ENCODE measurements at regions not wholly inside any gene's neighbourhood (a gene's known extent, or its start where the extent isn't known, plus 50 kb on each side); places are given as distances from the start of the nearest gene placed in this dataset.

- Histone ChIP-seq H3K4me1 (ENCODE audit: control insufficient read depth in 4 of 4, insufficient read depth in 4 of 4, low read length in 3 of 4) (no peaks in the 10 kb centered on the region), H3K27me3 (ENCODE audit: control insufficient read depth in 4 of 4, insufficient read depth in 4 of 4, low read length in 3 of 4) (peaks cover 0 to 3% (median 1%) of the 10 kb centered on the region in 4 donors), H3K9ac (ENCODE audit: low read depth in 1 of 2, low read length in 2 of 2) (no peak overlapping the region), H3K9me3 (ENCODE audit: control insufficient read depth in 4 of 4, low read length in 3 of 4) (no peaks in the 10 kb centered on the region), H3K4me3 (ENCODE audit: low read depth in 1 of 3, low read length in 3 of 3) (no peak overlapping the region), H3K36me3 (ENCODE audit: control insufficient read depth in 4 of 4, insufficient read depth in 3 of 4, low read depth in 1 of 4, low read length in 3 of 4) (no peaks in the 10 kb centered on the region), H3K27ac (ENCODE audit: low read depth in 1 of 2, low read length in 2 of 2) (no peak overlapping the region)
- TF ChIP-seq NR2F2 (IDR thresholded peaks at IDR 0.05) (no peak), FOXA1 (IDR thresholded peaks at IDR 0.05) (no peak), ZBTB33 (IDR thresholded peaks at IDR 0.05) (no peak), CTCF (IDR thresholded peaks at IDR 0.05; ENCODE audit: low read depth, low read length, missing input control) (no peak), EGR1 (IDR thresholded peaks at IDR 0.05; ENCODE audit: low read depth in 2 of 2) (no peak), GABPA (IDR thresholded peaks at IDR 0.05 in 1 of 2, conservative IDR thresholded peaks at IDR 0.05 in 1 of 2) (no peak), HNF4G (IDR thresholded peaks at IDR 0.05) (no peak), HNF4A (conservative IDR thresholded peaks at IDR 0.05) (no peak), YY1 (IDR thresholded peaks at IDR 0.05) (no peak), REST (IDR thresholded peaks at IDR 0.05) (no peak)
- no peak for DNase-seq (ENCODE audit: low spot score)
- WGBS: 72% methylated on average over 3 of the region's 3 CpGs
Observed at GRCh38 chr6:9461188-9461587, 953.7 kb downstream of the TFAP2A start.

GRCh38 chr6:9458424-9458823 lies 956.5 kb downstream of the TFAP2A start:
- TF ChIP-seq JUND (IDR thresholded peaks at IDR 0.05): no peak
- no peak for TF ChIP-seq FOXA1 (IDR thresholded peaks at IDR 0.05)
- no peak for TF ChIP-seq YY1 (IDR thresholded peaks at IDR 0.05)
- TF ChIP-seq EGR1 (IDR thresholded peaks at IDR 0.05; ENCODE audit: low read depth in 2 of 2): no peak
- TF ChIP-seq SP1 (IDR thresholded peaks at IDR 0.05): no peak
- no peak for TF ChIP-seq ATF3 (IDR thresholded peaks at IDR 0.05)
- no peak for TF ChIP-seq MAX (IDR thresholded peaks at IDR 0.05)
- TF ChIP-seq REST (IDR thresholded peaks at IDR 0.05): no peak
- TF ChIP-seq NR2F2 (IDR thresholded peaks at IDR 0.05): no peak
- no peak for TF ChIP-seq TAF1 (conservative IDR thresholded peaks at IDR 0.05)
- TF ChIP-seq FOXA2 (IDR thresholded peaks at IDR 0.05): no peak
- H3K9ac ChIP-seq (ENCODE audit: low read depth in 1 of 2, low read length in 2 of 2): no peak overlapping the region
- no peaks in the 10 kb centered on the region for H3K4me1 ChIP-seq (ENCODE audit: control insufficient read depth in 4 of 4, insufficient read depth in 4 of 4, low read length in 3 of 4)
- peaks cover 0 to 6% (median 2%) of the 10 kb centered on the region in 4 donors for H3K27me3 ChIP-seq (ENCODE audit: control insufficient read depth in 4 of 4, insufficient read depth in 4 of 4, low read length in 3 of 4)
- DNase-seq (ENCODE audit: low spot score): no peak
- 76% methylated on average over 1 of the region's 1 CpG for WGBS
- no peak overlapping the region for H3K4me3 ChIP-seq (ENCODE audit: low read depth in 1 of 3, low read length in 3 of 3)
- no peak overlapping the region for H3K27ac ChIP-seq (ENCODE audit: low read depth in 1 of 2, low read length in 2 of 2)
- H3K9me3 ChIP-seq (ENCODE audit: control insufficient read depth in 4 of 4, low read length in 3 of 4): no peaks in the 10 kb centered on the region
- peaks cover 0 to 2% (median 0%) of the 10 kb centered on the region in 4 donors for H3K36me3 ChIP-seq (ENCODE audit: control insufficient read depth in 4 of 4, insufficient read depth in 3 of 4, low read depth in 1 of 4, low read length in 3 of 4)

Measured in liver (tissue), 8 donors.